AG04450 (cell line): ENCODE measurements at regions not wholly inside any gene's neighbourhood (a gene's known extent, or its start where the extent isn't known, plus 50 kb on each side); places are given as distances from the start of the nearest gene placed in this dataset.

ENCODE experiments used
- CTCF ChIA-PET: fragments of 300-600, 350-600 bp; formaldehyde crosslinking; extraction: SDS; loops from one replicate; lab custom pipeline; 2022; ENCODE audit warnings: antibody characterized with exemption, inconsistent platforms; lab: Charles Lee
- POLR2A ChIA-PET: fragments of 350-600 bp; formaldehyde crosslinking; extraction: SDS; loops from one replicate; lab custom pipeline; 2021; ENCODE audit warnings: antibody characterized with exemption, inconsistent platforms; lab: Yijun Ruan, JAX
- DNase-seq: peaks from one replicate; pipeline ENCODE4 v3.0.0-alpha.2; 2011; ENCODE audit warnings: low read depth, low spot score
- H3K27ac ChIP-seq: one replicate; pipeline ENCODE4 v1.5.1; 2012; ENCODE audit warnings: low read depth, low read length, control low read depth
- H3K27me3 ChIP-seq: one replicate; pipeline ENCODE4 v1.6.0; 2012; ENCODE audit warnings: low read length; ENCODE audit not compliant: control insufficient read depth, insufficient read depth
- H3K4me3 ChIP-seq: 2 replicates; pipeline ENCODE4 v1.5.1; 2011; ENCODE audit warnings: mild to moderate bottlenecking, low read depth, low read length, control low read depth
- H3K9me3 ChIP-seq: 2 replicates; pipeline ENCODE4 v1.5.1; 2012; ENCODE audit warnings: low read length; ENCODE audit not compliant: control insufficient read depth, insufficient read depth
- CTCF ChIP-seq: IDR thresholded peaks from 2 replicates; pipeline ENCODE4 v1.5.1; 2011; ENCODE audit warnings: low read depth, low read length, control low read depth, inconsistent platforms

GRCh38 chr16:86704516-86704915 is 126.2 kb downstream of the FOXL1 start:
- no peak overlapping the region for H3K4me3 ChIP-seq
- no peak for TF ChIP-seq CTCF
- ChIA-PET POLR2A (no interaction called here), CTCF (no interaction called here)
- peaks cover 2% of the 10 kb centered on the region for H3K27me3 ChIP-seq
- no peak for DNase-seq
- H3K27ac ChIP-seq: no peak overlapping the region
- H3K9me3 ChIP-seq: peaks cover 33% of the 10 kb centered on the region

- no peak for TF ChIP-seq CTCF
- no peak overlapping the region for H3K27ac ChIP-seq
- H3K27me3 ChIP-seq: peaks cover 2% of the 10 kb centered on the region
- H3K4me3 ChIP-seq: no peak overlapping the region
- CTCF ChIA-PET: interaction anchor here (0.5 kb wide), 1 partner anchor 356 kb away, joined by 3 read pairs; no protein-coding TSS in a partner anchor
- no peak for DNase-seq
- POLR2A ChIA-PET: no interaction called here
- H3K9me3 ChIP-seq: peaks cover 21% of the 10 kb centered on the region
These were observed 128.4 kb downstream of the FOXL1 start for GRCh38 chr16:86706726-86707125.

GRCh38 chr16:86707171-86707570 is 128.8 kb downstream of the FOXL1 start:
- TF ChIP-seq CTCF: no peak
- no peak for DNase-seq
- H3K4me3 ChIP-seq: no peak overlapping the region
- H3K27ac ChIP-seq: no peak overlapping the region
- H3K9me3 ChIP-seq: peaks cover 21% of the 10 kb centered on the region
- ChIA-PET POLR2A (no interaction called here), CTCF (interaction anchor here (0.5 kb wide), 1 partner anchor 356 kb away, joined by 3 read pairs; no protein-coding TSS in a partner anchor)
- peaks cover 2% of the 10 kb centered on the region for H3K27me3 ChIP-seq

- H3K27ac ChIP-seq: no peak overlapping the region
- H3K9me3 ChIP-seq: peaks cover 21% of the 10 kb centered on the region
- no peak overlapping the region for H3K4me3 ChIP-seq
- TF ChIP-seq CTCF: no peak
- CTCF ChIA-PET: no interaction called here
- no peak for DNase-seq
- POLR2A ChIA-PET: no interaction called here
- peaks cover 2% of the 10 kb centered on the region for H3K27me3 ChIP-seq
These were observed 129.2 kb downstream of the FOXL1 start for GRCh38 chr16:86707581-86707980.

- ChIA-PET POLR2A (no interaction called here), CTCF (no interaction called here)
- no peak for TF ChIP-seq CTCF
- Histone ChIP-seq H3K27ac (no peak overlapping the region), H3K9me3 (peaks cover 26% of the 10 kb centered on the region), H3K27me3 (peaks cover 2% of the 10 kb centered on the region), H3K4me3 (no peak overlapping the region)
- no peak for DNase-seq
These were observed 130.1 kb downstream of the FOXL1 start for GRCh38 chr16:86708431-86708830.
